HepG2 (cell line): ENCODE measurements at regions not wholly inside any gene's neighbourhood (a gene's known extent, or its start where the extent isn't known, plus 50 kb on each side); places are given as distances from the start of the nearest gene placed in this dataset.

Source experiments
- IRF2 ChIP-seq: IDR thresholded peaks from 2 replicates; pipeline ENCODE4 v1.6.1; 2018; ENCODE audit warnings: missing genetic modification reagents, missing compliant biosample characterization
- KAT8 ChIP-seq: IDR thresholded peaks from 2 replicates; pipeline ENCODE4 v1.6.1; 2016; ENCODE audit warnings: missing genetic modification reagents, missing compliant biosample characterization
- POLR2AphosphoS5 ChIP-seq: IDR thresholded peaks from 2 replicates; pipeline ENCODE4 v1.6.1; 2012; ENCODE audit warnings: low read depth, low read length
- ZNF512 ChIP-seq: sonication (generic); formaldehyde crosslinking; IDR thresholded peaks from 2 replicates; pipeline ENCODE4 v1.4.0; 2020; ENCODE audit warnings: mild to moderate bottlenecking, missing genetic modification reagents
- ZNF644 ChIP-seq: IDR thresholded peaks from 2 replicates; pipeline ENCODE4 v1.6.1; 2016; ENCODE audit warnings: low read depth
- TF ChIP-seq, protein P1 (sequence below): sonication (generic); formaldehyde crosslinking; IDR thresholded peaks from 2 replicates; pipeline ENCODE4 v1.5.0; 2020; ENCODE audit warnings: mild to moderate bottlenecking, missing genetic modification reagents, moderate library complexity

GRCh38 chr5:89583534-89583933 lies 700.5 kb upstream of the MEF2C start:
- TF ChIP-seq ZNF644 = no peak
- no peak for TF ChIP-seq ZNF512 (CRISPR knock-in tag)
- TF ChIP-seq IRF2 (CRISPR knock-in tag) = no peak
- no peak for TF ChIP-seq KAT8 (CRISPR knock-in tag)
- TF ChIP-seq, protein P1, sequence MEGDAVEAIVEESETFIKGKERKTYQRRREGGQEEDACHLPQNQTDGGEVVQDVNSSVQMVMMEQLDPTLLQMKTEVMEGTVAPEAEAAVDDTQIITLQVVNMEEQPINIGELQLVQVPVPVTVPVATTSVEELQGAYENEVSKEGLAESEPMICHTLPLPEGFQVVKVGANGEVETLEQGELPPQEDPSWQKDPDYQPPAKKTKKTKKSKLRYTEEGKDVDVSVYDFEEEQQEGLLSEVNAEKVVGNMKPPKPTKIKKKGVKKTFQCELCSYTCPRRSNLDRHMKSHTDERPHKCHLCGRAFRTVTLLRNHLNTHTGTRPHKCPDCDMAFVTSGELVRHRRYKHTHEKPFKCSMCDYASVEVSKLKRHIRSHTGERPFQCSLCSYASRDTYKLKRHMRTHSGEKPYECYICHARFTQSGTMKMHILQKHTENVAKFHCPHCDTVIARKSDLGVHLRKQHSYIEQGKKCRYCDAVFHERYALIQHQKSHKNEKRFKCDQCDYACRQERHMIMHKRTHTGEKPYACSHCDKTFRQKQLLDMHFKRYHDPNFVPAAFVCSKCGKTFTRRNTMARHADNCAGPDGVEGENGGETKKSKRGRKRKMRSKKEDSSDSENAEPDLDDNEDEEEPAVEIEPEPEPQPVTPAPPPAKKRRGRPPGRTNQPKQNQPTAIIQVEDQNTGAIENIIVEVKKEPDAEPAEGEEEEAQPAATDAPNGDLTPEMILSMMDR = no peak
- no peak for TF ChIP-seq POLR2AphosphoS5
